Adipocyte (in vitro differentiated cells): ENCODE measurements at regions not wholly inside any gene's neighbourhood (a gene's known extent, or its start where the extent isn't known, plus 50 kb on each side); places are given as distances from the start of the nearest gene placed in this dataset.
"Not testable (repeated sequence)": the region's sequence is repeated elsewhere in the genome, so short reads cannot be mapped to it uniquely, and the experiment has no call there.

Source experiments
- DNase-seq: peaks from one replicate; pipeline ENCODE4 v3.0.0-alpha.2; 2015; ENCODE audit warnings: low read depth
- H3K27me3 ChIP-seq: replicated peaks from 2 replicates; pipeline ENCODE4 v1.7.0; 2013; ENCODE audit warnings: mild to moderate bottlenecking, low read length, moderate library complexity; ENCODE audit not compliant: control insufficient read depth, insufficient read depth
- H3K36me3 ChIP-seq: 2 replicates; pipeline ENCODE4 v1.7.0; 2013; ENCODE audit warnings: low read length, mild to moderate bottlenecking, moderate library complexity; ENCODE audit not compliant: control insufficient read depth, insufficient read depth, severe bottlenecking
- H3K4me1 ChIP-seq: 2 replicates; pipeline ENCODE4 v1.7.0; 2013; ENCODE audit warnings: mild to moderate bottlenecking, low read length, moderate library complexity; ENCODE audit not compliant: control insufficient read depth, insufficient read depth
- H3K4me3 ChIP-seq: 2 replicates; pipeline ENCODE4 v1.7.0; 2013; ENCODE audit warnings: mild to moderate bottlenecking, low read length, moderate library complexity
- H3K9ac ChIP-seq: 2 replicates; pipeline ENCODE4 v1.7.0; 2013; ENCODE audit warnings: mild to moderate bottlenecking, low read length, moderate library complexity
- H3K9me3 ChIP-seq: 2 replicates; pipeline ENCODE4 v1.7.0; 2013; ENCODE audit warnings: mild to moderate bottlenecking, low read length, moderate library complexity; ENCODE audit not compliant: control insufficient read depth

DNA sequence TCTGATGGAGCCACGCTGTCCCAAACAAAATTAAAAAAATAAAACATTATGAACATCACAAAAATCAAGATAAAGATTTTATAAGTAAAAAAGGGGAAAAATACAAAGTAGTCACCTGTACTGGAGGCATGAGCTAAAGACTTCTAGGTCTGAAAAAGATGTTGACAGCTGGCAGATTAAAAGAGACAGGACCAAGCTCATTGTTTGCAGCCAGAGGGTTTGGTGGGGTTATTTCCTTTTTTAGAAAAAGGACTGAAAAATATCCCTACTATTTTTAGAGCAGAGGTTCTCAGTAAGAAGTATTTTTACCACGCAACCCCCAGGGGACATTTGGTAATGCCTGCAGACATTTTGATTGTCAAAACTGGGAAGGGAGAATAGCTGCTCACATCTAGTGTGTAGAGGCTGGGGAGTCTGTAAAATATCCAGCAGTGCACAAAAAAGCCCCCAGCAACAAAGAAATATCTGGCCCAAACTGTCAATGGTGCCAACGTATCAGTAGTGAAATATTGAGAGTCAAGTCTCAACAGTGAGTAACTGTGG lies 353.4 kb downstream of the TLE1 start:
- DNase-seq, result no peak
- H3K9ac ChIP-seq, result no peak overlapping the region
- H3K4me1 ChIP-seq, result no peaks in the 10 kb centered on the region
- H3K4me3 ChIP-seq, result no peak overlapping the region
- H3K36me3 ChIP-seq, result no peaks in the 10 kb centered on the region
- H3K27me3 ChIP-seq, result no peaks in the 10 kb centered on the region
- H3K9me3 ChIP-seq, result peaks cover 12% of the 10 kb centered on the region

GRCh38 chr9:81321551-81321950 lies 367.8 kb downstream of the TLE1 start:
- Histone ChIP-seq H3K4me3 (no peak overlapping the region), H3K9me3 (peaks cover 28% of the 10 kb centered on the region), H3K27me3 (no peaks in the 10 kb centered on the region), H3K36me3 (no peaks in the 10 kb centered on the region), H3K9ac (no peak overlapping the region), H3K4me1 (no peaks in the 10 kb centered on the region)
- no peak for DNase-seq

DNA sequence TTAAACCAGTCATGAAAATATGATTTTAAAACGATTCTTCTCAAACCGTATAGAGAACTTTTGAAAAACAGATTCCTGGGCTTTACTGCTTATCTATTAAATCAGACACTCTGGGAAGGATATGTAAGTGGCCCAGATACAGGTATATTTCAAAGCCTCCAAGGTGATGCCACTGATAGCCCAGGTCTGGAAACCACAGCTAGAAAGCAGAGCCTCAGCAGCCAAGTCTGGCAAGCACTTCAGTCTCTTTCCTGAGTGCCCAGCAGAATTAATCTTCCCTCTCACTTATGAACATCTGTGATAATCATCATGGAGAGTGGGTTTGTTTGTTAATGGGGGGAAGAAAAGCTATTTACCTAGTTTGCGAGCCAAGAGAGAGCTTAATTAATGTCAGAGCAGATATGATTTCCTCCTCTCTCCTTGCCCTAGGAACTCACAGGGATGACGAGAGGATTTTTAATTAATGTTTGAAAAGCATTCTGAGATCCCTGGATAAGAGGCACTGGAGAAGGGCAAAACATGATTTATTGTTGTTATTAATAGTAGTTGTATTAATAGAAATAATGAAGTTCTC lies 368.4 kb downstream of the TLE1 start:
- no peak for DNase-seq
- H3K9me3 ChIP-seq, result peaks cover 27% of the 10 kb centered on the region
- H3K9ac ChIP-seq, result no peak overlapping the region
- no peaks in the 10 kb centered on the region for H3K36me3 ChIP-seq
- H3K27me3 ChIP-seq, result no peaks in the 10 kb centered on the region
- H3K4me1 ChIP-seq, result no peaks in the 10 kb centered on the region
- H3K4me3 ChIP-seq, result no peak overlapping the region

- Histone ChIP-seq H3K27me3 (no peaks in the 10 kb centered on the region), H3K9me3 (peaks cover 9% of the 10 kb centered on the region), H3K9ac (no peak overlapping the region), H3K36me3 (no peaks in the 10 kb centered on the region), H3K4me1 (no peaks in the 10 kb centered on the region), H3K4me3 (no peak overlapping the region)
- DNase-seq, result peak; percentile 73
These were observed 370.8 kb downstream of the TLE1 start for GRCh38 chr9:81318571-81318970.

GRCh38 chr9:81317939-81318338 lies 371.4 kb downstream of the TLE1 start:
- H3K4me3 ChIP-seq, result no peak overlapping the region
- no peaks in the 10 kb centered on the region for H3K27me3 ChIP-seq
- H3K9ac ChIP-seq, result no peak overlapping the region
- peaks cover 3% of the 10 kb centered on the region for H3K9me3 ChIP-seq
- no peaks in the 10 kb centered on the region for H3K36me3 ChIP-seq
- peak; percentile 92 for DNase-seq
- H3K4me1 ChIP-seq, result no peaks in the 10 kb centered on the region

DNA sequence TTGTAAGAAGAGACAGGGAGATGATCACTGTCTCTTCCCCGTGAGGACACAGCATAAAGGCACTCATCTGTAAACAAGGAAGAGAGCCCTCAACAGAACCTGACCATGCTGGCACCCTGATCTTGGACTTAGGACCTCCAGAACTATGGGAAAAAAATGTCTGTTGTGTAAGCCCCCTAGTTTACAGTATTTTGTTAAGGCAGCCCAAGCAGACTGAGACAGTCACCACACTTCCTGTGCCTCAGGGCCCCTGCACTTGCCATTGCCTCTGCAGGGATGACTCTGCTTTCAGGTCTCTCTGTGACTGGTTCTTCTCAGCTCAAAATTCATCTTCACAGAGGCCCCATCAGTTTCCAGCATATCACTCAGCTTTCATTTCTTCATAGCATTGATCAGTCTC lies 372.1 kb downstream of the TLE1 start:
- Histone ChIP-seq H3K4me1 (no peaks in the 10 kb centered on the region), H3K9me3 (no peaks in the 10 kb centered on the region), H3K27me3 (no peaks in the 10 kb centered on the region), H3K4me3 (no peak overlapping the region), H3K36me3 (no peaks in the 10 kb centered on the region), H3K9ac (no peak overlapping the region)
- peak; percentile 6 for DNase-seq

GRCh38 chr9:81314490-81314889 lies 374.9 kb downstream of the TLE1 start:
- Histone ChIP-seq H3K9me3 (no peaks in the 10 kb centered on the region), H3K36me3 (no peaks in the 10 kb centered on the region), H3K4me3 (no peak overlapping the region), H3K9ac (no peak overlapping the region), H3K27me3 (no peaks in the 10 kb centered on the region), H3K4me1 (no peaks in the 10 kb centered on the region)
- no peak for DNase-seq

DNA sequence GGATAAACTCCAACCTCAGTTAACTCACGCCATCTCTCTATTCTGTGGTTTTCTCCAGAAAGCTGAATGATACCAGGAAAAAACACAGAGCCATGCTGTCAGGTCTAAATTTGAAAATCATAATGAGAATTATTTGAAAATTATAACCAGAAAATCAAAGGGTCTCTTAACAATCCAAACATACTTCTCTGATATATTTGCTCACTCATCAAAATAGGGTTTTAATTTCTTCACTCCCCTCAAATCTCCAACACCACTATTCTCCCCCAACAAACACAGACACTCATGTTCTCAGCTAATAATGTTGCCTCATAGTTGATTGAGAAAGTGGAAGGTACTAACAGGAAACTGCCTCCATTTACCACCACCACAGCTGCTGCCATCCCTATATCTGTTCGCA lies 375.5 kb downstream of the TLE1 start:
- Histone ChIP-seq H3K9me3 (no peaks in the 10 kb centered on the region), H3K9ac (no peak overlapping the region), H3K36me3 (no peaks in the 10 kb centered on the region), H3K4me3 (no peak overlapping the region), H3K4me1 (no peaks in the 10 kb centered on the region), H3K27me3 (no peaks in the 10 kb centered on the region)
- DNase-seq, result no peak

DNA sequence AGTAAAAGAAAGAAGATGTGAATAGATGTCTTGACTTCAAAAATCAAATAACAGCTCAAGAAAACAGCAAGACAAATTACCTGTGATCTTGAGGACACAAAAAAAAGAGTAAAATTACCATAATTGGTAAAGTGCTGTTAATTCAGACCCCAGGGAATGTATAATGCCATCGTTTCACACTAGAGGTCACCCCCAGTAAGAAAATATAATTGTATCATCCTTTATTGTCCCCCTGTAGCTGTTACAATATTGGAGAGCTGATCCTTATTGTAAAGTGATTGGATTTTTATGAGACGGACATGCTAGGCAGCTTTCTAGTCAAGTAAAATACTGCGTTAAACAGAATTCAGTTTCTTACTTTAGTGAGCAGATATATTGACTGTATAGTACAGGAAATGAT lies 377.0 kb downstream of the TLE1 start:
- H3K27me3 ChIP-seq, result no peaks in the 10 kb centered on the region
- no peaks in the 10 kb centered on the region for H3K9me3 ChIP-seq
- no peak overlapping the region for H3K9ac ChIP-seq
- DNase-seq, result no peak
- H3K36me3 ChIP-seq, result no peaks in the 10 kb centered on the region
- H3K4me1 ChIP-seq, result no peaks in the 10 kb centered on the region
- H3K4me3 ChIP-seq, result no peak overlapping the region

GRCh38 chr9:81308404-81308803 lies 380.9 kb downstream of the TLE1 start:
- H3K9me3 ChIP-seq, result no peaks in the 10 kb centered on the region
- H3K9ac ChIP-seq, result no peak overlapping the region
- H3K27me3 ChIP-seq, result no peaks in the 10 kb centered on the region
- no peaks in the 10 kb centered on the region for H3K4me1 ChIP-seq
- H3K36me3 ChIP-seq, result no peaks in the 10 kb centered on the region
- DNase-seq, result no peak
- H3K4me3 ChIP-seq, result no peak overlapping the region

- not testable (repeated sequence) for DNase-seq, H3K9me3 ChIP-seq, H3K36me3 ChIP-seq, H3K4me3 ChIP-seq, H3K9ac ChIP-seq, H3K4me1 ChIP-seq, H3K27me3 ChIP-seq
These were observed 381.6 kb downstream of the TLE1 start for GRCh38 chr9:81307791-81308190.

GRCh38 chr9:81305561-81306182 lies 383.7 kb downstream of the TLE1 start:
- Histone ChIP-seq H3K4me1 (no peaks in the 10 kb centered on the region), H3K9me3 (peaks cover 8% of the 10 kb centered on the region), H3K4me3 (no peak overlapping the region), H3K9ac (no peak overlapping the region), H3K36me3 (no peaks in the 10 kb centered on the region), H3K27me3 (no peaks in the 10 kb centered on the region)
- DNase-seq, result peak; percentile 1
